GM12872 (cell line): ENCODE measurements at regions not wholly inside any gene's neighbourhood (a gene's known extent, or its start where the extent isn't known, plus 50 kb on each side); places are given as distances from the start of the nearest gene placed in this dataset.

Experiments used
- TF ChIP-seq, protein P1 (sequence below): IDR thresholded peaks from 3 replicates; pipeline ENCODE4 v1.5.1; 2011; ENCODE audit warnings: low read depth, mild to moderate bottlenecking, low read length, moderate library complexity; ENCODE audit not compliant: insufficient read depth

DNA sequence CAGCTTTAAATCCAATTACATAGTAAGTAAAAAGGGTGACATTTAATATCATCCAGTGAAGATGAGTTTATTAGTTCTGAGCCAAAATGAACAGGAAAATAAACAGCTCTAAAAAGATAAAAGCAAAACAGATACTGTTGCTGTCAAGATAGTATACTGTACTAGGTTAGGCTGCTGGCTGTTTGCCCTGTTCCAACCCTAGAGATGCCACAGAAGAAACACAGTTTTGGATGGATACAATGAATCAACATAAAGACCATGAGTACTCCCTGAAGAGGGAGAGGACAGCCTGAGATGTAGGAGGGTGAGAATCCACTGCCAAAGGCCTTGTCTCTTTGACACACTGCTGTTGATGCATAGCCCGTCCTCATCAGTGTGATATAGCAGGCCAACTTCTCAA lies 1302.7 kb downstream of the EFNA5 start:
- TF ChIP-seq, protein P1, sequence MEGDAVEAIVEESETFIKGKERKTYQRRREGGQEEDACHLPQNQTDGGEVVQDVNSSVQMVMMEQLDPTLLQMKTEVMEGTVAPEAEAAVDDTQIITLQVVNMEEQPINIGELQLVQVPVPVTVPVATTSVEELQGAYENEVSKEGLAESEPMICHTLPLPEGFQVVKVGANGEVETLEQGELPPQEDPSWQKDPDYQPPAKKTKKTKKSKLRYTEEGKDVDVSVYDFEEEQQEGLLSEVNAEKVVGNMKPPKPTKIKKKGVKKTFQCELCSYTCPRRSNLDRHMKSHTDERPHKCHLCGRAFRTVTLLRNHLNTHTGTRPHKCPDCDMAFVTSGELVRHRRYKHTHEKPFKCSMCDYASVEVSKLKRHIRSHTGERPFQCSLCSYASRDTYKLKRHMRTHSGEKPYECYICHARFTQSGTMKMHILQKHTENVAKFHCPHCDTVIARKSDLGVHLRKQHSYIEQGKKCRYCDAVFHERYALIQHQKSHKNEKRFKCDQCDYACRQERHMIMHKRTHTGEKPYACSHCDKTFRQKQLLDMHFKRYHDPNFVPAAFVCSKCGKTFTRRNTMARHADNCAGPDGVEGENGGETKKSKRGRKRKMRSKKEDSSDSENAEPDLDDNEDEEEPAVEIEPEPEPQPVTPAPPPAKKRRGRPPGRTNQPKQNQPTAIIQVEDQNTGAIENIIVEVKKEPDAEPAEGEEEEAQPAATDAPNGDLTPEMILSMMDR = no peak

GRCh38 chr5:106367281-106367680 lies 1303.5 kb downstream of the EFNA5 start:
- TF ChIP-seq, protein P1 = no peak

DNA sequence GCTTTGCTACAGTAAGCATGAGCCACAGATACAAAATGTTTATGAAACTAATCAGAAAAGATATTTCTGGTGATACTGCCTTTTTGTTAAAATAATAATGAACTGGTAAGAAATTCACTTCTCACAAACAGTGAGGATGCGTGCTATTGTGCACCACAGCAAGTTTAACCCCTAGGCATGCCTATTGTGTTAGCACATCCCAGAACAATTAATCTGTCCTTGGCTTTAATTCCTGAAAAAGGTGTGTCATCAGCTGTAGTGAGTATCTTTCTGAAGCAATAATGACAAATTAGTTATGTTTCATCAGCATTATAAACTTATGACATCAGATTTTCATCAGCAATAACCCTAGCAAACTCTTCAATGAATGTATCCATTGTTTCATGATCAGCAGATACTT lies 1307.2 kb downstream of the EFNA5 start:
- TF ChIP-seq, protein P1 = no peak

DNA sequence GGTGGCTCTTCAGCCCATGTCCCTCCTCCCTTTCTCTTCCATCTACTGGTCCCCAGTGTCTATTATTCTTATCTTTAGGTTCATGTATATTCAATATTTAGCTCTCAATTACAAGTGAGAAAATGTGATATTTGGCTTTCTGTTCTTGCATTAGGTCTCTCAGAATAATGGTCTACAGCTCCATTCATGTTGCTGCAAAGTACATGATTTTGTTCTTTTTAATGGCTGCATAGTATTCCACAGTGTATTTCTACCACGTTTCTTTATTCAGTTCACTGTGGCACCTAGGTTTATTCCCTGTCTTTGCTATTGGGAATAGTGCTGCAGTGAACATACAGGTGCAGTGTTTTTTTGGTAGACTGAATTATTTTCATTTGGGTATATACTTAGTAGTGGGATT lies 1308.8 kb downstream of the EFNA5 start:
- TF ChIP-seq, protein P1 = no peak

GRCh38 chr5:106331415-106331814 lies 1339.3 kb downstream of the EFNA5 start:
- TF ChIP-seq, protein P1 = no peak

GRCh38 chr5:106324356-106324755 lies 1346.4 kb downstream of the EFNA5 start:
- TF ChIP-seq, protein P1 = no peak

- TF ChIP-seq, protein P1 = no peak
Observed at GRCh38 chr5:106321242-106321641, 1349.5 kb downstream of the EFNA5 start.
